ENCODE measurements at regions not wholly inside any gene's neighbourhood (a gene's known extent, or its start where the extent isn't known, plus 50 kb on each side); places are given as distances from the start of the nearest gene placed in this dataset.

DNA sequence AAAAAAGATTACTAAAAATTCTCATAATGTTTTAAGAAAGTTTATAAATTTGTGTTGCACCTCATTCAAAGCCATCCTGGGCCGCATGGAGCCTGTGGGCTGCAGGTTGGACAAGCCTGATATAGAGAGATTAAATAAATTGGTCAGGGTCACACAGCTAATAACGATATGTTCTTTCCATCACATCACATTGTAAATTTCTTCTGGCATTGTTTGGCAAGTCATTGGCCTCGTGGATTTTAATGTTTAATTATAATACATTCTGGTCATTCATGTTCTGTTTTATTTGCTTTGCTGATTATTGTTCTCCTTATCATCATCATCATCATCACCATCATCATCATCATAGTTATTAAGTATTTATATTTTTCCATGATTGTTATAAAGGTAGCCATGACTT is 157.3 kb downstream of the DIO2 start:
- Histone ChIP-seq H3K27me3 (ENCODE audit: insufficient read depth, low read length) (no peaks in the 10 kb centered on the region), H3K79me1 (ENCODE audit: insufficient read depth, low read depth, low read length, poor library complexity, severe bottlenecking) (no peaks in the 10 kb centered on the region), H2BK15ac (ENCODE audit: low read depth, low read length) (no peak overlapping the region), H3K4ac (ENCODE audit: low read depth, low read length) (no peak overlapping the region), H4K91ac (ENCODE audit: insufficient read length, low read depth, low read length) (no peak overlapping the region), H3K23ac (ENCODE audit: insufficient read length, low read depth, low read length) (no peak overlapping the region), H2BK20ac (ENCODE audit: low read depth, low read length, poor library complexity, severe bottlenecking) (no peak overlapping the region), H2AFZ (ENCODE audit: low read length) (no peak overlapping the region), H2BK5ac (ENCODE audit: insufficient read length, low read length) (no peak overlapping the region), H3K4me2 (ENCODE audit: insufficient read depth, insufficient read length, low read length) (no peak overlapping the region), H3K23me2 (ENCODE audit: insufficient read length, low read depth, low read length, poor library complexity, severe bottlenecking) (no peaks in the 10 kb centered on the region), H3K9ac (ENCODE audit: extremely low read depth, insufficient read length, low read length) (no peak overlapping the region), H3K56ac (ENCODE audit: insufficient read length, low read depth, low read length) (no peak overlapping the region), H3K9me3 (ENCODE audit: control insufficient read depth, low read depth, low read length) (no peaks in the 10 kb centered on the region), H2BK120ac (ENCODE audit: low read depth, low read length, poor library complexity, severe bottlenecking) (no peak overlapping the region), H2AK5ac (ENCODE audit: insufficient read length, low read length) (no peak overlapping the region), H4K20me1 (ENCODE audit: control insufficient read depth, insufficient read depth, insufficient read length) (no peaks in the 10 kb centered on the region), H3K18ac (ENCODE audit: insufficient read length, low read depth, low read length) (no peak overlapping the region), H4K5ac (ENCODE audit: insufficient read length, low read depth, low read length) (no peak overlapping the region), H3K79me2 (ENCODE audit: insufficient read depth, low read length) (no peaks in the 10 kb centered on the region), H2BK12ac (ENCODE audit: insufficient read length, low read depth, low read length) (no peak overlapping the region), H3T11ph (ENCODE audit: low read length) (no peak overlapping the region), H4K8ac (replicated peaks; ENCODE audit: insufficient read length, low read depth, low read length) (no peak overlapping the region), H3K27ac (ENCODE audit: insufficient read length, low read depth, low read length) (no peak overlapping the region), H3K14ac (ENCODE audit: insufficient read depth, low read length) (no peak overlapping the region), H3K4me1 (ENCODE audit: insufficient read depth, low read length) (no peaks in the 10 kb centered on the region)
- Mint-ChIP-seq H3K4me1 (peaks cover 0 to 1% of the 10 kb centered on the region in 2 experiments; a peak in 2 of 4 replicates), H3K36me3 (ENCODE audit: insufficient read depth in 1 of 3, low read depth in 3 of 3) (peaks cover 0 to 1% (median 0%) of the 10 kb centered on the region in 3 experiments; a peak in 1 of 7 replicates), H3K4me3 (no peak overlapping the region), H3K9me3 (peaks cover 3% of the 10 kb centered on the region in 2 experiments; a peak in 3 of 5 replicates), H3K27ac (no peak overlapping the region), H3K27me3 (ENCODE audit: low read depth) (no peaks in the 10 kb centered on the region; the same call in 1 of the 2 replicates)
- DNase-seq, result no peak
- TF ChIP-seq, protein P1, sequence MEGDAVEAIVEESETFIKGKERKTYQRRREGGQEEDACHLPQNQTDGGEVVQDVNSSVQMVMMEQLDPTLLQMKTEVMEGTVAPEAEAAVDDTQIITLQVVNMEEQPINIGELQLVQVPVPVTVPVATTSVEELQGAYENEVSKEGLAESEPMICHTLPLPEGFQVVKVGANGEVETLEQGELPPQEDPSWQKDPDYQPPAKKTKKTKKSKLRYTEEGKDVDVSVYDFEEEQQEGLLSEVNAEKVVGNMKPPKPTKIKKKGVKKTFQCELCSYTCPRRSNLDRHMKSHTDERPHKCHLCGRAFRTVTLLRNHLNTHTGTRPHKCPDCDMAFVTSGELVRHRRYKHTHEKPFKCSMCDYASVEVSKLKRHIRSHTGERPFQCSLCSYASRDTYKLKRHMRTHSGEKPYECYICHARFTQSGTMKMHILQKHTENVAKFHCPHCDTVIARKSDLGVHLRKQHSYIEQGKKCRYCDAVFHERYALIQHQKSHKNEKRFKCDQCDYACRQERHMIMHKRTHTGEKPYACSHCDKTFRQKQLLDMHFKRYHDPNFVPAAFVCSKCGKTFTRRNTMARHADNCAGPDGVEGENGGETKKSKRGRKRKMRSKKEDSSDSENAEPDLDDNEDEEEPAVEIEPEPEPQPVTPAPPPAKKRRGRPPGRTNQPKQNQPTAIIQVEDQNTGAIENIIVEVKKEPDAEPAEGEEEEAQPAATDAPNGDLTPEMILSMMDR (conservative IDR thresholded peaks at IDR 0.05), result no peak
- no CpG with 5 or more reads among the region's 3 CpGs for WGBS (ENCODE audit: extremely low coverage, insufficient read length, low lambda C conversion rate)

Data from H9 (cell line).